HepG2 (cell line): ENCODE measurements at regions not wholly inside any gene's neighbourhood (a gene's known extent, or its start where the extent isn't known, plus 50 kb on each side); places are given as distances from the start of the nearest gene placed in this dataset.

Experiments
- ATAC-seq: fragments of 200-7000 bp; cut with Tn5 transposase; 3 replicates; pipeline ENCODE4 v1.9.1; 2020; ENCODE audit warnings: mild to moderate bottlenecking, moderate library complexity
- BruUV-seq: library from RNA; stranded (reverse); fragments of 400-500 nt; replicated peaks from 2 replicates; lab custom pipeline; 2021; lab: Mats Ljungman, UMichigan
- CTCF ChIA-PET: fragments of 300-600 bp; formaldehyde crosslinking; extraction: SDS; loops from one replicate; lab custom pipeline; 2021; ENCODE audit warnings: low total read pairs, inconsistent platforms, low intra/inter-chr PET ratio; lab: Yijun Ruan, JAX
- POLR2A ChIA-PET: fragments of 350-600 bp; sonication (Branson Sonifier 250); formaldehyde crosslinking; loops from one replicate; lab custom pipeline; 2020; ENCODE audit warnings: antibody characterized with exemption, inconsistent platforms; lab: Yijun Ruan, JAX
- DNase-seq: peaks from one replicate; pipeline ENCODE4 v3.0.0-alpha.2; 2015; ENCODE audit warnings: low spot score
- FAIRE-seq: peaks from 3 replicates; lab custom pipeline; 2011; peaks lifted over from hg19 to GRCh38; lab: Jason Lieb, UNC
- H2AFZ ChIP-seq: one replicate; pipeline ENCODE4 v1.6.1; 2011; ENCODE audit warnings: low read length, inconsistent platforms
- H3K27ac ChIP-seq: fragments of 300-600 bp; 3 replicates; pipeline ENCODE4 v1.8.0; 2011; ENCODE audit warnings: mixed run types, mild to moderate bottlenecking, mixed read lengths, low read length, inconsistent platforms; ENCODE audit not compliant: insufficient read depth; ENCODE audit errors: extremely low read length
- H3K27me3 ChIP-seq, 2 experiments: fragments of 200-600 bp in 1 of 2; 2 replicates in 1 of 2; 3 replicates in 1 of 2; pipeline versions ENCODE4 v1.6.0 to v1.8.0; 2011; ENCODE audit warnings: low read length in 2 of 2, mild to moderate bottlenecking in 2 of 2, moderate library complexity in 2 of 2, inconsistent platforms in 1 of 2; ENCODE audit not compliant: insufficient read depth in 2 of 2, control insufficient read depth in 1 of 2
- H3K36me3 ChIP-seq, 2 experiments: fragments of 200-600 bp in 1 of 2; replicated peaks in 1 of 2; 2 replicates in 1 of 2; 3 replicates in 1 of 2; pipeline versions ENCODE4 v1.5.1 to v1.8.0; 2011; ENCODE audit warnings: low read length in 2 of 2, inconsistent platforms in 1 of 2; ENCODE audit not compliant: insufficient read depth in 2 of 2, control insufficient read depth in 1 of 2
- H3K4me1 ChIP-seq: 2 replicates; pipeline ENCODE4 v1.5.1; 2012; ENCODE audit warnings: low read length, inconsistent platforms; ENCODE audit not compliant: insufficient read depth
- H3K4me2 ChIP-seq: 2 replicates; pipeline ENCODE4 v1.6.0; 2011; ENCODE audit warnings: low read depth, low read length, inconsistent platforms
- H3K4me3 ChIP-seq, 3 experiments: fragments of 200-600 bp in 1 of 3; sonication (generic), shearing (Covaris generic) in 1 of 3; replicated peaks in 1 of 3; 2 replicates each; pipeline ENCODE4 v1.5.1; 2011 to 2016; ENCODE audit warnings: low read length in 3 of 3, inconsistent platforms in 2 of 3, low read depth in 2 of 3, mild to moderate bottlenecking in 2 of 3, control low read depth in 1 of 3, mixed read lengths in 1 of 3; ENCODE audit not compliant: insufficient read depth in 1 of 3
- H3K79me2 ChIP-seq: one replicate; pipeline ENCODE4 v1.6.1; 2011; ENCODE audit warnings: low read length, inconsistent platforms; ENCODE audit not compliant: insufficient read depth
- H3K9ac ChIP-seq: 2 replicates; pipeline ENCODE4 v1.6.0; 2011; ENCODE audit warnings: mild to moderate bottlenecking, low read depth, low read length, inconsistent platforms; ENCODE audit not compliant: insufficient read depth
- H3K9me3 ChIP-seq: 2 replicates; pipeline ENCODE4 v1.5.1; 2012; ENCODE audit warnings: mild to moderate bottlenecking, low read length
- H4K20me1 ChIP-seq: 2 replicates; pipeline ENCODE4 v1.6.0; 2011; ENCODE audit warnings: inconsistent platforms, mild to moderate bottlenecking, low read length, moderate library complexity; ENCODE audit not compliant: insufficient read depth
- ATF3 ChIP-seq: sonication (generic); formaldehyde crosslinking; IDR thresholded peaks from 2 replicates; pipeline ENCODE4 v1.4.0; 2020; ENCODE audit warnings: missing genetic modification reagents
- GPBP1L1 ChIP-seq: sonication (generic); formaldehyde crosslinking; IDR thresholded peaks from 2 replicates; pipeline ENCODE4 v1.5.0; 2020; ENCODE audit warnings: mild to moderate bottlenecking, missing genetic modification reagents
- HMG20A ChIP-seq: IDR thresholded peaks from 2 replicates; pipeline ENCODE4 v1.6.1; 2016; ENCODE audit warnings: borderline replicate concordance
- HNRNPL ChIP-seq: fragments of 200-400 bp; formaldehyde crosslinking; IDR thresholded peaks from 2 replicates; pipeline ENCODE4 v1.6.1; 2017; ENCODE audit warnings: mild to moderate bottlenecking, low read depth, low read length
- KDM5B ChIP-seq: sonication (generic); formaldehyde crosslinking; IDR thresholded peaks from 2 replicates; pipeline ENCODE4 v1.4.0; 2020; ENCODE audit warnings: missing genetic modification reagents, mild to moderate bottlenecking, borderline replicate concordance
- MAF1 ChIP-seq: sonication (generic); formaldehyde crosslinking; IDR thresholded peaks from 2 replicates; pipeline ENCODE4 v1.5.0; 2020; ENCODE audit warnings: missing genetic modification reagents, borderline replicate concordance
- MTF2 ChIP-seq: sonication (generic); formaldehyde crosslinking; IDR thresholded peaks from 2 replicates; pipeline ENCODE4 v1.5.0; 2020; ENCODE audit warnings: missing genetic modification reagents, borderline replicate concordance
- NFATC3 ChIP-seq: sonication (generic); formaldehyde crosslinking; IDR thresholded peaks from 2 replicates; pipeline ENCODE4 v1.5.1; 2020; ENCODE audit warnings: mild to moderate bottlenecking, missing genetic modification reagents
- ONECUT2 ChIP-seq: sonication (generic); formaldehyde crosslinking; IDR thresholded peaks from 2 replicates; pipeline ENCODE4 v1.4.0; 2020; ENCODE audit warnings: missing genetic modification reagents
- PPARG ChIP-seq: conservative IDR thresholded peaks from 2 replicates; pipeline ENCODE4 v1.6.1; 2016; ENCODE audit warnings: missing biosample characterization, missing genetic modification reagents
- RORA ChIP-seq: sonication (generic); formaldehyde crosslinking; IDR thresholded peaks from 2 replicates; pipeline ENCODE4 v1.5.0; 2020; ENCODE audit warnings: mild to moderate bottlenecking, missing genetic modification reagents, moderate library complexity
- SRSF9 ChIP-seq: fragments of 200-400 bp; formaldehyde crosslinking; IDR thresholded peaks from 2 replicates; pipeline ENCODE4 v1.6.1; 2018; ENCODE audit warnings: borderline replicate concordance, mild to moderate bottlenecking, low read depth, low read length; ENCODE audit not compliant: insufficient read depth, poor library complexity, severe bottlenecking
- THRA ChIP-seq: sonication (generic); formaldehyde crosslinking; IDR thresholded peaks from 2 replicates; pipeline ENCODE4 v1.4.0; 2020; ENCODE audit warnings: missing genetic modification reagents, borderline replicate concordance
- ZGPAT ChIP-seq: IDR thresholded peaks from 2 replicates; pipeline ENCODE4 v1.6.1; 2016; ENCODE audit warnings: mild to moderate bottlenecking
- ZNF280B ChIP-seq: sonication (generic); formaldehyde crosslinking; IDR thresholded peaks from 2 replicates; pipeline ENCODE4 v1.5.0; 2020; ENCODE audit warnings: missing genetic modification reagents, mild to moderate bottlenecking, borderline replicate concordance
- ZNF619 ChIP-seq: sonication (generic); formaldehyde crosslinking; IDR thresholded peaks from 2 replicates; pipeline ENCODE4 v1.4.0; 2020; ENCODE audit warnings: mild to moderate bottlenecking, missing genetic modification reagents
- ZNF891 ChIP-seq: sonication (generic); formaldehyde crosslinking; IDR thresholded peaks from 2 replicates; pipeline ENCODE4 v1.5.0; 2020; ENCODE audit warnings: mild to moderate bottlenecking, missing genetic modification reagents
- WGBS: methylation state at CpG from one replicate; pipeline ENCODE4 v1.1.6; 2017; ENCODE audit warnings: low lambda C conversion rate; 5-methylcytosine and 5-hydroxymethylcytosine counted together
- in situ Hi-C: cut with HindIII; loops from 2 replicates; pipeline ENCODE4 v1.10.0; 2017; ENCODE audit warnings: low pct_unique_long_range_greater_than_20kb; ENCODE audit not compliant: extremely low pct_ligation_motif_present
- intact Hi-C: fragments of 100-400 bp; cut with micrococcal nuclease; formaldehyde crosslinking; loops from one replicate; pipeline ENCODE4 v1.10.0; 2022; ENCODE audit not compliant: unreplicated experiment

- Histone ChIP-seq H3K9me3 (no peaks in the 10 kb centered on the region), H4K20me1 (no peaks in the 10 kb centered on the region), H3K4me1 (no peaks in the 10 kb centered on the region), H2AFZ (no peak overlapping the region), H3K36me3 (no peaks in the 10 kb centered on the region), H3K4me2 (no peak overlapping the region), H3K4me3 (no peak overlapping the region), H3K9ac (no peak overlapping the region), H3K27me3 (no peaks in the 10 kb centered on the region), H3K79me2 (no peaks in the 10 kb centered on the region), H3K27ac (no peak overlapping the region)
- CTCF ChIA-PET: no interaction called here
- BruUV-seq: no TSS peak
- 17% methylated on average over 3 of the region's 3 CpGs for WGBS
- ATAC-seq: no peak
- no peak for DNase-seq
- intact Hi-C loops: no loop called here
- POLR2A ChIA-PET: no interaction called here
- TF ChIP-seq MAF1 (CRISPR knock-in tag) (no peak), ZGPAT (CRISPR knock-in tag) (no peak), HNRNPL (no peak), MTF2 (CRISPR knock-in tag) (no peak), KDM5B (no peak), HMG20A (CRISPR knock-in tag) (no peak), GPBP1L1 (no peak), SRSF9 (no peak), NFATC3 (CRISPR knock-in tag) (no peak), ZNF280B (CRISPR knock-in tag) (no peak), ONECUT2 (CRISPR knock-in tag) (no peak), ATF3 (CRISPR knock-in tag) (no peak), PPARG (CRISPR knock-in tag) (no peak), THRA (CRISPR knock-in tag) (no peak), ZNF891 (no peak), RORA (CRISPR knock-in tag) (no peak), ZNF619 (no peak)
- in situ Hi-C loops: no loop called here
- FAIRE-seq: no peak
These were observed 178.2 kb downstream of the FOXD2 start for GRCh38 chr1:47616036-47616435.
